ENCODE measurements at regions not wholly inside any gene's neighbourhood (a gene's known extent, or its start where the extent isn't known, plus 50 kb on each side); places are given as distances from the start of the nearest gene placed in this dataset.

DNA sequence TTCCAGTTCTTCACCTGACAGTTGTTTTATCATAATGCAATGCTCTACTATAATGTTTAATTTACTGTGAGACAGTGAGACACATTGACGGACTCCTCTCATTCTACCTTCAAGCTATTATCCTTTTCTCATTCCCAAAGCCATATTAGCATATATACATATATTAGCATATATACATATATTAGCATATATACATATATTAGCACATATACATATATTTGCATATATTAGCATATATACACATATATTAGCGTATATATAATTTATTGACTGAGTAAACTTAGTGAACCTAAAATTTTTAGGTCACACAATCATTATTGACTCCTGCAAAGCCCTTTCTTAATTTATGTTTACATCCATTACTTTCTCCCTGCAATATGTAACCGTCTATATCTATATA is 555.0 kb upstream of the ADGRB3 start:
- Histone ChIP-seq H3K4me1 (ENCODE audit: low read length) (no peaks in the 10 kb centered on the region), H2AFZ (ENCODE audit: low read length) (no peak overlapping the region), H3K9ac (ENCODE audit: low read length) (no peak overlapping the region), H3K36me3 (replicated peaks; ENCODE audit: insufficient read depth, low read length) (no peaks in the 10 kb centered on the region), H3K9me3 (replicated peaks; ENCODE audit: insufficient read depth, low read length) (no peaks in the 10 kb centered on the region), H3K9me2 (replicated peaks; ENCODE audit: insufficient read depth, low read length) (no peaks in the 10 kb centered on the region), H3K79me2 (ENCODE audit: low read length) (no peaks in the 10 kb centered on the region), H3F3A (ENCODE audit: insufficient read depth, low read length) (no peaks in the 10 kb centered on the region), H3K27ac (ENCODE audit: low read length) (no peak overlapping the region), H3K4me3 (ENCODE audit: low read length) (no peak overlapping the region), H3K4me2 (ENCODE audit: low read depth, low read length) (no peak overlapping the region), H4K20me1 (ENCODE audit: insufficient read depth, low read length) (no peaks in the 10 kb centered on the region), H3K27me3 (replicated peaks; ENCODE audit: insufficient read depth, low read length) (no peaks in the 10 kb centered on the region)
- no peak for TF ChIP-seq EZH2phosphoT487 (IDR thresholded peaks at IDR 0.05; ENCODE audit: low read length)
- TF ChIP-seq, protein P1, sequence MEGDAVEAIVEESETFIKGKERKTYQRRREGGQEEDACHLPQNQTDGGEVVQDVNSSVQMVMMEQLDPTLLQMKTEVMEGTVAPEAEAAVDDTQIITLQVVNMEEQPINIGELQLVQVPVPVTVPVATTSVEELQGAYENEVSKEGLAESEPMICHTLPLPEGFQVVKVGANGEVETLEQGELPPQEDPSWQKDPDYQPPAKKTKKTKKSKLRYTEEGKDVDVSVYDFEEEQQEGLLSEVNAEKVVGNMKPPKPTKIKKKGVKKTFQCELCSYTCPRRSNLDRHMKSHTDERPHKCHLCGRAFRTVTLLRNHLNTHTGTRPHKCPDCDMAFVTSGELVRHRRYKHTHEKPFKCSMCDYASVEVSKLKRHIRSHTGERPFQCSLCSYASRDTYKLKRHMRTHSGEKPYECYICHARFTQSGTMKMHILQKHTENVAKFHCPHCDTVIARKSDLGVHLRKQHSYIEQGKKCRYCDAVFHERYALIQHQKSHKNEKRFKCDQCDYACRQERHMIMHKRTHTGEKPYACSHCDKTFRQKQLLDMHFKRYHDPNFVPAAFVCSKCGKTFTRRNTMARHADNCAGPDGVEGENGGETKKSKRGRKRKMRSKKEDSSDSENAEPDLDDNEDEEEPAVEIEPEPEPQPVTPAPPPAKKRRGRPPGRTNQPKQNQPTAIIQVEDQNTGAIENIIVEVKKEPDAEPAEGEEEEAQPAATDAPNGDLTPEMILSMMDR (IDR thresholded peaks at IDR 0.05; ENCODE audit: low read length), result no peak
- no peak for TF ChIP-seq EZH2 (optimal IDR thresholded peaks at IDR 0.05; ENCODE audit: low read depth, low read length)
- DNase-seq, result no peak

DNA sequence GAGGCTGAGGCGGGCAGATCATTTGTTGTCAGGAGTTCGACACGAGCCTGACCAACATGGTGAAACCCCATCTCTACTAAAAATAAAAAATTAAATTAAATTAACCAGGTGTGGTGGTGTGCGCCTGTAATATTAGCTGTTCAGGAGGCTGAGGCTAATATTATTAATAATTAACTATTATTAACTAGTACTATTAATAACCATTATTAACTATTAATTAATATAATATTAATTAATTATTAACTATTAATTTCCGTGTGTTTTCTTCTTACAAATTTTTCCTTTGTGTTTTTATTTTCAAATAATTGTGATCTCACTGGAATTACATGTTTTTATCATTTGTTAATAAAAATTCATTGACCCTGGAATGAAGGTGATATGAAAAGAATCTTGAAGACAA is 557.4 kb upstream of the ADGRB3 start:
- Histone ChIP-seq H3K36me3 (replicated peaks; ENCODE audit: insufficient read depth, low read length) (no peaks in the 10 kb centered on the region), H3K4me1 (ENCODE audit: low read length) (no peaks in the 10 kb centered on the region), H4K20me1 (ENCODE audit: insufficient read depth, low read length) (no peaks in the 10 kb centered on the region), H3K4me3 (ENCODE audit: low read length) (no peak overlapping the region), H3K9me3 (replicated peaks; ENCODE audit: insufficient read depth, low read length) (no peaks in the 10 kb centered on the region), H3K27me3 (replicated peaks; ENCODE audit: insufficient read depth, low read length) (no peaks in the 10 kb centered on the region), H3K27ac (ENCODE audit: low read length) (no peak overlapping the region), H3K9me2 (replicated peaks; ENCODE audit: insufficient read depth, low read length) (no peaks in the 10 kb centered on the region), H2AFZ (ENCODE audit: low read length) (no peak overlapping the region), H3K4me2 (ENCODE audit: low read depth, low read length) (no peak overlapping the region), H3K79me2 (ENCODE audit: low read length) (no peaks in the 10 kb centered on the region), H3K9ac (ENCODE audit: low read length) (no peak overlapping the region), H3F3A (ENCODE audit: insufficient read depth, low read length) (no peaks in the 10 kb centered on the region)
- TF ChIP-seq EZH2phosphoT487 (IDR thresholded peaks at IDR 0.05; ENCODE audit: low read length) (no peak), EZH2 (optimal IDR thresholded peaks at IDR 0.05; ENCODE audit: low read depth, low read length) (no peak)
- TF ChIP-seq, protein P1 (IDR thresholded peaks at IDR 0.05; ENCODE audit: low read length), result no peak
- no peak for DNase-seq

DNA sequence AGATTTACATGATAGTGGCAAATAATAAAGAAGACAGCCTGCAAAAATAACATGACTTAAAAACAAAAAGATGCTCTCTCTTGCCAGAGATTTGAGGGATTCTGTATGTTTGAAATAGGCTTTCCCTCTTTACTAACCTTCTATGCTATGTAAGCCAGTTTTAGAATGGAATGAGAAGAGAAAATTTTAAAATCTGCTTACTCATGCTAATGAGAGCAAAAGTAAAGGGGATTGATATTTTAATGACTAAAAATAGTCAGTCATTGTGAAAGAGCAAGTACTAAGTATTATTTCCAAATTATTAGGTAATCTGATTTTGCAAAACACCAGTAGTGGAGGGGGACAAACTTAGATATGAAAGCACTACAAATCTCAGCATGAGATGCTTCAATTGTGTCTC is 563.3 kb upstream of the ADGRB3 start:
- Histone ChIP-seq H3K9me3 (replicated peaks; ENCODE audit: insufficient read depth, low read length) (no peaks in the 10 kb centered on the region), H3F3A (ENCODE audit: insufficient read depth, low read length) (no peaks in the 10 kb centered on the region), H3K27me3 (replicated peaks; ENCODE audit: insufficient read depth, low read length) (no peaks in the 10 kb centered on the region), H2AFZ (ENCODE audit: low read length) (no peak overlapping the region), H3K9ac (ENCODE audit: low read length) (no peak overlapping the region), H3K36me3 (replicated peaks; ENCODE audit: insufficient read depth, low read length) (no peaks in the 10 kb centered on the region), H4K20me1 (ENCODE audit: insufficient read depth, low read length) (no peaks in the 10 kb centered on the region), H3K4me3 (ENCODE audit: low read length) (no peak overlapping the region), H3K79me2 (ENCODE audit: low read length) (no peaks in the 10 kb centered on the region), H3K27ac (ENCODE audit: low read length) (no peak overlapping the region), H3K4me1 (ENCODE audit: low read length) (no peaks in the 10 kb centered on the region), H3K4me2 (ENCODE audit: low read depth, low read length) (no peak overlapping the region), H3K9me2 (replicated peaks; ENCODE audit: insufficient read depth, low read length) (no peaks in the 10 kb centered on the region)
- TF ChIP-seq, protein P1 (IDR thresholded peaks at IDR 0.05; ENCODE audit: low read length), result no peak
- TF ChIP-seq EZH2phosphoT487 (IDR thresholded peaks at IDR 0.05; ENCODE audit: low read length) (no peak), EZH2 (optimal IDR thresholded peaks at IDR 0.05; ENCODE audit: low read depth, low read length) (no peak)
- no peak for DNase-seq
